Ovary (tissue), 7 donors: ENCODE measurements at regions not wholly inside any gene's neighbourhood (a gene's known extent, or its start where the extent isn't known, plus 50 kb on each side); places are given as distances from the start of the nearest gene placed in this dataset.

Source experiments
- DNase-seq, 5 donors: peaks; one replicate each; pipeline ENCODE4 v3.0.0-alpha.2; 2019 to 2020
- H3K27ac ChIP-seq, 2 donors: fragments of 200-600 bp; one replicate each; pipeline versions ENCODE4 v1.5.1 to v1.8.0; 2019 to 2022
- H3K27me3 ChIP-seq: fragments of 200-600 bp; one replicate; pipeline ENCODE4 v1.8.0; 2022
- H3K36me3 ChIP-seq: fragments of 200-600 bp; sonication (generic); one replicate; pipeline ENCODE4 v1.5.1; 2019
- H3K4me1 ChIP-seq: one replicate; pipeline ENCODE4 v1.8.1; 2013; ENCODE audit warnings: mild to moderate bottlenecking, moderate library complexity; ENCODE audit not compliant: insufficient read depth
- H3K4me3 ChIP-seq: fragments of 200-600 bp; sonication (generic); one replicate; pipeline ENCODE4 v1.5.1; 2017
- H3K9me3 ChIP-seq, 2 donors: fragments of 200-600 bp in 1 of 2; sonication (generic) in 1 of 2; one replicate each; pipeline versions ENCODE4 v1.5.1 to v1.8.1; 2013 to 2019; ENCODE audit warnings: mild to moderate bottlenecking in 1 of 2, moderate library complexity in 1 of 2
- CTCF ChIP-seq, 3 donors: fragments of 450-650 bp in 2 of 3; fragments of 200-600 bp in 1 of 3; IDR thresholded peaks; one replicate each; pipeline versions ENCODE4 v1.5.1 to v1.8.0; 2016 to 2022; ENCODE audit warnings: antibody characterized with exemption in 3 of 3, mild to moderate bottlenecking in 1 of 3
- EP300 ChIP-seq: sonication (generic); formaldehyde crosslinking; IDR thresholded peaks from one replicate; pipeline ENCODE4 v1.6.1; 2017; ENCODE audit warnings: antibody characterized with exemption
- POLR2A ChIP-seq: fragments of 450-650 bp; IDR thresholded peaks from one replicate; pipeline ENCODE4 v1.6.1; 2017; ENCODE audit warnings: antibody characterized with exemption, mild to moderate bottlenecking, moderate library complexity
- WGBS, 3 donors: extraction: QIAGEN DNeasy Blood & Tissue Kit in 1 of 3; methylation state at CpG; one replicate each; pipeline versions ENCODE4 v1.1.5 to v1.1.7; 2013 to 2017; 5-methylcytosine and 5-hydroxymethylcytosine counted together
- intact Hi-C, 4 donors: fragments of 100-400 bp; cut with DNase I; formaldehyde crosslinking; loops; one replicate each; pipeline versions ENCODE4 v1.11.0 to v1.15.1; 2022 to 2023
- donor health status: DM: no; HTN: no; CAD: no; lungs with moderate emphysema.
- donor health status: DM: no; HTN: no; CAD: no.
- donor health status: Bipolar disorder and iron deficiency.
- donor health status: DM: no; HTN: no; CAD: no.
- donor health status: DM: yes; HTN: yes; CAD: no.

GRCh38 chr16:85254051-85254450 lies 141.8 kb upstream of the CIBAR2 start:
- no peaks in the 10 kb centered on the region for H3K9me3 ChIP-seq
- 89 to 96% (median 90%) methylated on average over 9 of the region's 9 CpGs for WGBS, 3 donors
- no peaks in the 10 kb centered on the region for H3K4me1 ChIP-seq
- TF ChIP-seq POLR2A (no peak), EP300 (no peak), CTCF (IDR thresholded peaks at IDR 0.05) (no peak)
- no peaks in the 10 kb centered on the region for H3K27me3 ChIP-seq
- DNase-seq, result no peak
- no peak overlapping the region for H3K4me3 ChIP-seq
- no peaks in the 10 kb centered on the region for H3K36me3 ChIP-seq
- H3K27ac ChIP-seq, result no peak overlapping the region
- intact Hi-C loops, result loop anchor here in 1 of 4 donors (10.0 kb wide), 1 partner anchor 139 kb away; the partner anchor contains the start of gene CIBAR2

- H3K4me1 ChIP-seq, result no peaks in the 10 kb centered on the region
- WGBS, 3 donors, result 90 to 96% (median 90%) methylated on average over 20 to 24 of the region's 24 CpGs
- no peak for TF ChIP-seq EP300
- no peak for TF ChIP-seq POLR2A
- no peak for TF ChIP-seq CTCF (IDR thresholded peaks at IDR 0.05)
- H3K27ac ChIP-seq, result no peak overlapping the region
- H3K4me3 ChIP-seq, result no peak overlapping the region
- intact Hi-C loops, result loop anchor here in 2 of 4 donors (5.0 to 10.0 kb wide), 2 partner anchors 140 to 143 kb away; partner anchors contain the start of gene CIBAR2 (in 2 of the 2)
- no peaks in the 10 kb centered on the region for H3K36me3 ChIP-seq
- no peaks in the 10 kb centered on the region for H3K27me3 ChIP-seq
- no peaks in the 10 kb centered on the region for H3K9me3 ChIP-seq
- DNase-seq, result no peak
Measured at GRCh38 chr16:85254921-85255320, 142.6 kb upstream of the CIBAR2 start.

- Histone ChIP-seq H3K36me3 (no peaks in the 10 kb centered on the region), H3K4me1 (no peaks in the 10 kb centered on the region), H3K4me3 (no peak overlapping the region), H3K9me3 (no peaks in the 10 kb centered on the region), H3K27ac (no peak overlapping the region), H3K27me3 (no peaks in the 10 kb centered on the region)
- 89 to 93% (median 92%) methylated on average over 10 of the region's 10 CpGs for WGBS, 3 donors
- DNase-seq, result no peak
- no peak for TF ChIP-seq POLR2A
- TF ChIP-seq CTCF (IDR thresholded peaks at IDR 0.05), result no peak
- TF ChIP-seq EP300, result no peak
- intact Hi-C loops, result loop anchor here in 2 of 4 donors (5.0 to 10.0 kb wide), 2 partner anchors 141 to 143 kb away; partner anchors contain the start of gene CIBAR2 (in 2 of the 2)
Measured at GRCh38 chr16:85255777-85256176, 143.5 kb upstream of the CIBAR2 start.

GRCh38 chr16:85256190-85256739 lies 144.0 kb upstream of the CIBAR2 start:
- Histone ChIP-seq H3K36me3 (no peaks in the 10 kb centered on the region), H3K4me3 (no peak overlapping the region), H3K27ac (no peak overlapping the region), H3K9me3 (no peaks in the 10 kb centered on the region), H3K4me1 (no peaks in the 10 kb centered on the region), H3K27me3 (no peaks in the 10 kb centered on the region)
- TF ChIP-seq POLR2A (no peak), CTCF (IDR thresholded peaks at IDR 0.05) (no peak), EP300 (no peak)
- intact Hi-C loops, result loop anchor here in 2 of 4 donors (5.0 to 10.0 kb wide), 2 partner anchors 141 to 144 kb away; partner anchors contain the start of gene CIBAR2 (in 2 of the 2)
- 67 to 77% (median 73%) methylated on average over 18 of the region's 18 CpGs for WGBS, 3 donors
- no peak for DNase-seq
